HG02678 (cell line): ENCODE measurements at regions not wholly inside any gene's neighbourhood (a gene's known extent, or its start where the extent isn't known, plus 50 kb on each side); places are given as distances from the start of the nearest gene placed in this dataset.
"Not testable (repeated sequence)": the region's sequence is repeated elsewhere in the genome, so short reads cannot be mapped to it uniquely, and the experiment has no call there.

ENCODE experiments used
- ATAC-seq: cut with Tn5 transposase; IDR thresholded peaks from one replicate; pipeline ENCODE4 v1.9.1; 2021; ENCODE audit warnings: mild to moderate bottlenecking, moderate library complexity; ENCODE audit not compliant: unreplicated experiment

DNA sequence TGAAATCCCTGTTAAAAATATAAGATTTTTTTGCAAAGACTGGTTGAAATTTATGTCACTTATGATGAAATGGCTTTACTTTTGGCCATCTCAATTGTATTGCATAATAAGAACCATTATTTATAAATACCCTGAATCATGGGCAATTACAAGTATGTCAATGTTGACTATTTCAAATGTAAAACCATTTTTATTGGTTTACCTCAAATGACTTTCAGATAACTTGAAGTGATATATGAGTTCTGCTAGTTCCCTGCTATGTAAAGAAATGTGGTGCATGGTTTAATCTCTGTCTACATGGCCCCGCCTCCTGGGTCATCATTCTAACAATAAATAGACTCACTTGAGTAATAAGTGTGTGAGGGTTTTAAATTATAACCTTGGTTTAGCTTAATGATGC lies 275.6 kb upstream of the PREP start:
- ATAC-seq, result no peak

GRCh38 chr6:105677671-105678475 lies 275.0 kb upstream of the PREP start:
- ATAC-seq, result no peak

DNA sequence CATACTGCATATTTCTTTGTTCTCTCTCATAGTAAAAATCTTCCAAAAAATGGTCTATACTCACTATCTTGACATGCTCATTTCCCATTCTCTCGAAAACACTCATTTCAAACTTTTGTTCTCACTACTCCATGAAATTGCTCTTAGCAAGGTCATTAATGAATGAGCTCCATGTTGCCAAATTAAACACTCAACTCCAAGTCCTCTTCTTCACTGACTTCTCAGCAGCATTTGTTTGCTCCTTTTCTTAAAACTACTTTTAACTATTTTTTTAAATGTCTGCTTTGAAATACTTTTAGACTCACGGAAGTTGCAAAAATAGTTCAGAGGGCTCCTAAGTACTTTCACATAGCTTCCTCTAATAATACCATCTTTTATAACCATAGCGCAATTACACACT lies 274.0 kb upstream of the PREP start:
- no peak for ATAC-seq

- ATAC-seq, result no peak
These were observed 273.0 kb upstream of the PREP start for GRCh38 chr6:105675715-105676397.

DNA sequence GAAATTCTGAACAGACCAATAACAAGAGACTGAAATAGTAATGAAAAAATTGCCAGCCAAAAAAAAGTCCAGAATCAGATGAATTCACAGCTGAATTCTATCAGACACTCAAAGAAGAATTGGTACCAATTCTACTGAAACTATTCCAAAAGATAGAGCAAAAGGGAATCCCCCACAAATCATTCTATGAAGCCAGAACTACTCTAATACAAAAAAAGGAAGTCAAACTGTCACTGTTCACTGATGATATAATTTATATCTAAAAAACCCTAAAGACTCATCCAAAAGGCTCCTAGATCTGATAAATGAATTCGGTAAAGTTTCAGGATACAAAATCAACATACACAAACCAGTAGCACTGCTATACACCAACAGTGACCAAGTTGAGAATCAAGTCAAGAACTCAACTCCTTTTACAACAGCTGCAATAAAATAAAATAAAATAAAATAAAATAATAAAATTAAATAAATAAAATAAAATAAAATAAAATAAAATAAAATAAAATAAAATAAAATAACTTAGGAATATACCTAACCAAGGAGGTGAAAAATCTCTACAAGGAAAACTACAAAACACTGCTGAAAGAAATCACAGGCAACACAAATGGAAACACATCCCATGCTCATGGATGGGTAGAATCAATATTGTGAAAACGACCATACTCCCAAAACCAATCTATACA lies 270.1 kb upstream of the PREP start:
- ATAC-seq, result not testable (repeated sequence)

GRCh38 chr6:105669232-105669631 lies 266.4 kb upstream of the PREP start:
- no peak for ATAC-seq

DNA sequence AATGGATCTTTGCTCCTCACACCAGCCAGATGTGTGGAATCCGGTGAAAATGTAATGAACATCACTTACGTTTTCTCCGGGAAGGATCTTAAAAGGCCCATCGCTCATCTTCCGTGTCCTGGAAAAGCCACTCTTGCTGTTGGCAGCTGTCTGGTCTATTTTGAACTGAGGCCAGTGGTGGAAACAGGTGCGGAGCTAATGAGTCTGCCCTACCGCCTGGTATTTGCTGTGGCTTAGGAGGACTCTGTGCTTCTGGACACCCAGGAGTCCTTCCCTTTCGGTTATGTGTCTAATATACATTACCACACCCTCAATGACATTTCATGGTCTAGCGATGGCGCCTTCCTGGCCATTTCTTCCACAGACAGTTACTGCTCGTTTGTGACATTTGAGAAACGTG lies 264.2 kb upstream of the PREP start:
- ATAC-seq, result no peak

DNA sequence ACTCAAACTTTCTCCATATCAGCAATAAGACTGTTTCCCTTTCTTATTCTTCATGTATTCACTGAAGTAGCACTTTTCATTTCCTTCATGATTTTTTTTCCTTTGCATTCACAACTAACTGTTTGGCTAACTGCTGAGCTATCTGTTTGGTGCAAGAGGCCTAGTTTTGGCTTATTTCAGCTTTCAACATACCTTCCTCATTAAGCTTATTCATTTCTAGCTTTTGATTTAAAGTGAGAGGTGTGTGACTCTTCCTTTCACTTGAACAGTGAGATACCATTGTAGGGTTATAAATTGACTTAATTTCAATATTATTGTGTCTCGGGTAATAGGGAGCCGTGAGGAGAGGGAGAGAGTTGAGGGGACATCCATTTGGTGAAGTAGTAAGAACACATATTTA lies 262.0 kb upstream of the PREP start:
- no peak for ATAC-seq

DNA sequence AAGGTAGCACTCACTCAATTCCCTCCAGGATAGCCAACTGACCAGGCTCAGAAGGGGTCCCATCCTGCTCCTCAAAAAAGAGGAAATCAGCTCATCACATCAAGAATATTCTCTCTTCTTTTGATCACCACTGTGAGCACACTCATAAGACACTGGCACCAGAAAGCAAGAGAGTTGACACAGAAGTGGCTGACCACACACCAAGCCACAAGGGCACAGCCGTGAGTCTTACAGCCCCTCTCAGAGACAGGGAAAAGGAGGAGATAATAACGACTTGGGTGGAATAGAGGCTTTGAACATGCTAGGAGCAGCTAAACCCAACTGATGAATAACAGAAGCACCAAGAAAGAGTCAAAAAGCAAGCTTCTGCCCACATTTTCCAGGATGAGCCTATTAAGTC lies 249.1 kb upstream of the PREP start:
- no peak for ATAC-seq

DNA sequence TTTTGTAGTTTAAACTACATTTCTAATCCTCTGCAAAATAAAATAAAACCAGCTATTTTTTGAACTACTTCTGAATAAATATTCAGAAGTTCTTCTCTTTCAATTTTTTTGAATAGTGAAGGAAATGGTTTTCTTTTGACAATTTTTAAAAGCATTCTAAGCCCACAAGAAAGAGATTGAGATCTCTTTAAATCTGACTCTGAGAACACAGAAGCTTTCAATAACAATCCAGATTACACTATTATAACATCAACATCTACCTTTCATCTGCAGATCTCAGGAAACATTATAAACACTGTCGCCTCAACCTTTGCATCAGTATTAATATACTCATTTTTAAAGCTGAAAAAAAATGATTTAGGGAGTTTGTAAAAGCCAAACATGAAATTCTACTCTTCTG lies 247.5 kb upstream of the PREP start:
- ATAC-seq, result no peak

DNA sequence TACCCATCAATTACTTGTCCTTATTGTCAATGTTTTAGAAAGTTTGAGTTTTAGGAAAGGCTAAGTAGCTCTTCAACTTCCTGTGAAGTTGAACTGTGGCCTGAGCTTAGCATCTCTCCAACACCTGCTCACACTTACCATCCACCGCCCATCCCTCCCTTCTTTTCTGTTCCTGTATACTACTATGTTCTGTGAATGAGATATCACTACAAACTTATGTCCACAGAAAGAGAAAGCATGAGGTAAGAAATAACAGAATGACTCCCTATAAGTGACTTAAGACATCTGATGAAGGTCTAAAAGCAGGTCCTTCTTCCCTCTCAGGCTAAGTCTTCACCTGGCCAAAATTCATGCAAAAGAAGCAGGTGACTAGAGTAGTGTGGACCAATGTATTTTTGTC lies 246.3 kb upstream of the PREP start:
- no peak for ATAC-seq

GRCh38 chr6:105648276-105648675 lies 245.4 kb upstream of the PREP start:
- ATAC-seq, result no peak

DNA sequence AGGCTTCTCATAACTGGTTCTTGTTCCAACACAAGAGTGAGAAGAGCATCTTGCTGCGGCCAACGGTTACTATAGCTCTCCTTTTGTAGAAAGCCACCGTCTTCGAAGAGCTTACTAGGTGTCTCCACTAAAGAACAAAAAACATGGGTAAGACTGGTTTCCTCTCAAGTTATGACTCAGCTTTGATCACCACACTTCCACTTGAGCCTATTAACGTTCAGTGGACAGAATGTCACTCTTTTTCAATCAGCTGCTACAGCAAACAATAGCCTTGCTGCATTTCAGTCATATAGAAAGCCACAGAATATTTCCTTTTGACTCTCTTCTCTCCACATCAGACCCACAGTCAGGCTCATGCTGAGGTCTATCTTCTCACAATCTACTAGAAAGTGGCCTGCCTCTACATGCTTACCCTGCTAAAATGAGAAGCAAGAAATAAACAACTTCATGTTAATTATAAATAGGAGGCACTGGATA lies 243.5 kb upstream of the PREP start:
- ATAC-seq, result peak; percentile 85

- no peak for ATAC-seq
These were observed 243.1 kb upstream of the PREP start for GRCh38 chr6:105645958-105646357.

DNA sequence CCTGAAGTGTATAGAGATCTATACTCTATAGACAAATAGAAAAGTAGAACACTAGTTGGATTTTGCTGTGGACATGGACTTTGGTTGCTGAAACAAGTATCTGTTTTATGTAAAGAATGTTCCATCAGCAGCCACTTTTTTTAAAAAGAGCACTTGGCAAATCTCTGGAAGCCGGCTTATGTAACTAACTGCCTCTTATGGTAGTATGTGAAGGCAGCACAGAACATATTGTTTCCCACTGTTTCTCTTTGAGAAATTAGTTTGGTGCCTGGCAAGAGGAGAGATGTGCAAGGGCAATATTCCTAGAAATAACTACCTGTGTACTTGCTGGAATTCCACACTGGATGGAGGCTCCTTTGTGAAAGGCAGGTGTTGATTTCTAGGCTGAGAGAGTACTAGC lies 242.3 kb upstream of the PREP start:
- ATAC-seq, result no peak

GRCh38 chr6:105644691-105645090 lies 241.8 kb upstream of the PREP start:
- ATAC-seq, result no peak

- no peak for ATAC-seq
These were observed 241.2 kb upstream of the PREP start for GRCh38 chr6:105644073-105644489.

DNA sequence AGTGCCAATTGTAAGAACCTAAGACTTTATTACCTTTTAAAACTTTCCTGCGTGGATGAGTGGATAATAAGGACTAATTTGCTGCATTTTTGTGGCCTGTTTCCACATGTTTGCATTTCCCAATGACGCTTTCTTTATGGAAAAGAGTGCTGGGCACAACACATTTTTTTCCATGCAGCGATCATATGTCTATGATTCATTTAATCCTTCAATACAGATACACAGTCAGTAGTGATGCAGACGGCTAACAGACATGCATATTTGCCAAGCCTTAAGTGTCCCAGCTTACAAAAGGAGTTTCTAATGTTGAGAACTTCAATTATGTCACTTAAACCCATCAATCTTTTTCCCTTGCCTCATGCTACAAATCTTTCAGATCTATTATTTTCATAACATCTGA lies 239.8 kb upstream of the PREP start:
- ATAC-seq, result no peak

DNA sequence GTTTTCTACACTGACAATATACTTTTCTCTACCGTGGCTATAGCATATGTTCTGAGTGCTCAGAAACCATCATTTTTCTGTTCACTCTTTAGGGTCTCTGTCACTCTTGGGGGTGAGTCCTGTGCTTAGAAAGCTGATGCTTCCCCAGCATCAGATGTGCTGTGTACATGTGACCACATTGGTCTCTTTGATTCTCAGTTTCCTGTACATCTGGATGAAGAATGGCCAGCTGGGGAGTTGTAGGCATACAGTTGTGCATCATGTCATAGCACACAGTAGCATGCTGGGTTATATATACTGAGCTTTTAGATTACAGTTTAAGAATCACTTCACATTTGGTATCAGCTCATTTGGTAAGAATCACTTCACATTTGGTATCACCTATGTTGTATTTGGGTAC lies 238.6 kb upstream of the PREP start:
- ATAC-seq, result no peak

DNA sequence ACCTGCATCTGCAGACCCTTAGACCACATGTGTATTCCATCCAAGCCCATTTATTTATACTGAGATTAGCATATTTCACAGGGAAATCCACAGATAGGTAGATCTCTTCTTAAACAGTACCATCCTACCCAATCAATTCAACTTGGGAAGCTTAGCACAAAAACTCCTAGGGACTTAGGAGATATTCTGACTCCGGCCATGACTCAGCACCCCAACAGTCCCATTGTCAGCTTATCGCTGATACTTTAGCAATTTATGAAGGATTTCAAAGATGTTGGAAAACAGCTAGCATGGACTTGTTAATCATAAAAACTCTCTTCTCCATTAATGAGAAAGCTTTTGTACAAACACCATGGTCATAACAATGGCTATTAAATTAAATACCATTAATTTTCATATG lies 236.2 kb upstream of the PREP start:
- ATAC-seq, result no peak

- no peak for ATAC-seq
These were observed 230.9 kb upstream of the PREP start for GRCh38 chr6:105633814-105634213.
